ENCODE measurements at regions not wholly inside any gene's neighbourhood (a gene's known extent, or its start where the extent isn't known, plus 50 kb on each side); places are given as distances from the start of the nearest gene placed in this dataset.

GRCh38 chr3:95894820-95895219 lies 919.6 kb upstream of the EPHA6 start (continued):
- TF ChIP-seq REST (IDR thresholded peaks at IDR 0.05; ENCODE audit: low read depth) (no peak), EZH2 (IDR thresholded peaks at IDR 0.05) (no peak), EGR1 (IDR thresholded peaks at IDR 0.05; ENCODE audit: low read depth) (no peak), POLR2AphosphoS5 (IDR thresholded peaks at IDR 0.05; ENCODE audit: low read depth, low read length) (no peak), JUND (IDR thresholded peaks at IDR 0.05) (no peak)

GRCh38 chr3:95899494-95899893 lies 914.9 kb upstream of the EPHA6 start:
- Histone ChIP-seq H3K9me3 (ENCODE audit: control insufficient read depth in 1 of 2, insufficient read depth in 1 of 2, low read depth in 1 of 2, low read length in 2 of 2) (peaks cover 3 to 6% of the 10 kb centered on the region in 2 experiments; a peak in 2 of 4 replicates), H3K4me3 (replicated peaks in 1 of 2; ENCODE audit: low read depth in 1 of 2, low read length in 2 of 2) (no peak overlapping the region), H4K20me1 (ENCODE audit: insufficient read depth) (no peaks in the 10 kb centered on the region), H3K27me3 (ENCODE audit: insufficient read depth, low read length) (no peaks in the 10 kb centered on the region), H3K36me3 (ENCODE audit: control insufficient read depth in 1 of 2, insufficient read depth in 2 of 2, low read length in 2 of 2) (no peaks in the 10 kb centered on the region), H3K9ac (ENCODE audit: low read length) (no peak overlapping the region), H3K79me2 (ENCODE audit: insufficient read depth, low read length) (no peaks in the 10 kb centered on the region), H3K9me2 (ENCODE audit: insufficient read depth) (no peaks in the 10 kb centered on the region), H3K4me2 (ENCODE audit: low read length) (no peak overlapping the region), H3K4me1 (ENCODE audit: control insufficient read depth in 1 of 2, insufficient read depth in 2 of 2, low read length in 2 of 2) (no peaks in the 10 kb centered on the region), H3K27ac (ENCODE audit: low read depth, low read length) (no peak overlapping the region), H2AFZ (ENCODE audit: low read depth, low read length, poor library complexity, severe bottlenecking) (no peak overlapping the region)
- ChIA-PET RAD21 (ENCODE audit: low non-redundant PET in 1 of 2, low total read pairs in 2 of 2, uncharacterized antibody in 2 of 2, unreplicated experiment in 2 of 2) (no interaction called here), POLR2A (no interaction called here), CTCF (no interaction called here)
- no peak for ATAC-seq
- no TSS peak for BruUV-seq (replicated peaks)
- DNase-seq (ENCODE audit: low read depth, low spot score), result no peak
- TF ChIP-seq SRF (IDR thresholded peaks at IDR 0.05; ENCODE audit: low read depth) (no peak), SIN3A (IDR thresholded peaks at IDR 0.05; ENCODE audit: low read depth) (no peak), EZH2phosphoT487 (IDR thresholded peaks at IDR 0.05; ENCODE audit: borderline replicate concordance) (no peak), FOSL1 (IDR thresholded peaks at IDR 0.05; ENCODE audit: low read depth) (no peak), MAX (IDR thresholded peaks at IDR 0.05) (no peak), SP1 (IDR thresholded peaks at IDR 0.05; ENCODE audit: low read depth) (no peak), POLR2AphosphoS5 (IDR thresholded peaks at IDR 0.05; ENCODE audit: low read depth, low read length) (no peak), ELF1 (IDR thresholded peaks at IDR 0.05; ENCODE audit: borderline replicate concordance, low read depth) (no peak), JUND (IDR thresholded peaks at IDR 0.05) (no peak), CTCF (IDR thresholded peaks at IDR 0.05 in 2 of 3, conservative IDR thresholded peaks at IDR 0.05 in 1 of 3; ENCODE audit: borderline replicate concordance in 1 of 3, insufficient read depth in 1 of 3, low read depth in 2 of 3, low read length in 2 of 3) (no peak), EGR1 (IDR thresholded peaks at IDR 0.05; ENCODE audit: low read depth) (no peak), REST (IDR thresholded peaks at IDR 0.05; ENCODE audit: low read depth) (no peak), RAD21 (IDR thresholded peaks at IDR 0.05; ENCODE audit: low read depth) (no peak), ZFX (IDR thresholded peaks at IDR 0.05) (no peak)
- intact Hi-C loops (cut with micrococcal nuclease), result no loop called here
